SH-SY5Y (cell line): ENCODE measurements at regions not wholly inside any gene's neighbourhood (a gene's known extent, or its start where the extent isn't known, plus 50 kb on each side); places are given as distances from the start of the nearest gene placed in this dataset.

Experiments used
- GATA2 ChIP-seq: IDR thresholded peaks from 2 replicates; pipeline ENCODE4 v1.6.1; 2011; ENCODE audit warnings: mild to moderate bottlenecking, low read depth, low read length
- GATA3 ChIP-seq: IDR thresholded peaks from 2 replicates; pipeline ENCODE4 v1.6.1; 2011; ENCODE audit warnings: low read depth, mild to moderate bottlenecking, low read length, moderate library complexity

DNA sequence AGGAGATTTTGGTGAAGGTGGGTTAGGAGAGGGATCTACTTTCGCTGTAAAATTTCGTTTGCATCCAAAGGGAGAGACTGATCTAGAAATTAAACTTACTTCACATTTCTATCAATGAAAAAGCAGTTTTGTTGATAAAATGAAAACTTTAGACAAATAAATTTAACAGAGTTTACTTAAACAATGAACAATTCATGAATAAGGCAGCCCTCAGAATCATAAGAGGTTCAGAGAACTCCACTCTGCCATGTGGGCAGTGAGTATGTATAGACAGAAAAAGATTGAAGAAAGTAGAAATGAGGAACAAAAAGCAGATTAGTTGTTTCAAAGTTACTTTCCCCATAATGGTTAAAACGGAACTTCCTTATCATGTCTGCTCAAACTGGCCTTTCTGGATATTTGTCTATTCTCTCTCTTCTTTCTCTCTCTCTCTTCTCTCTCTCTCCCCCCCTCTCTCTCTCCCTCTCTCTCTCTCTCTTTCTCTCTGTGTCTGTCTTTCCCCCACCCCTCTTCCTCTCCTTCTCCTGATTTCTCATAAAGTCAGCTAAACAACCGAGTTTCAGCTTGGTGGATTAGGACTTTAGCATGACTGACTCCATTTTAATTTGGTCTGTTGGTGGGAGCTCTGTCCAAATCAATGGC is 248.9 kb downstream of the TJP1 start:
- TF ChIP-seq GATA2 (no peak), GATA3 (no peak)
